LHCN-M2 (cell line): ENCODE measurements at regions not wholly inside any gene's neighbourhood (a gene's known extent, or its start where the extent isn't known, plus 50 kb on each side); places are given as distances from the start of the nearest gene placed in this dataset.

Experiments
- DNase-seq: peaks from one replicate; pipeline ENCODE4 v3.0.0-alpha.2; 2012; ENCODE audit warnings: low read depth

DNA sequence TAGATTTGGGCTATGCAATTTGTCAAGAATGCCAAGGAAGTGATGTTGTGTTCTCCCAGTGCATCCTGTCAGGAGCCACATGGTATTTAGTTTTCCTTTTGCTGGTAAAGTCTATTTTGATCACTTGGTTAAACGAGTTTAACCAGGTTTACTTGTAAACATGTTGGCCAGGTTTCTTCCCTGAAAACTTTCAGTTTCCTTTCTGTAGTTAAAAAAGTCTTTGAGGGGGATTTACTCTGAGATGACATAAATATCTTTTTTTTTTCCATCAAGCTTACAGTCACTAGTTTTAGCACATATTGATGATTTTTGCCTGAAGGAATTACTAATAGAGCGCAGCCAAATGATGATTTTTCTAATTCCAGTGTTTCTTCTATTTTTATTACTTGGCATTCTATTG is 320.5 kb downstream of the PHF14 start:
- no peak for DNase-seq

DNA sequence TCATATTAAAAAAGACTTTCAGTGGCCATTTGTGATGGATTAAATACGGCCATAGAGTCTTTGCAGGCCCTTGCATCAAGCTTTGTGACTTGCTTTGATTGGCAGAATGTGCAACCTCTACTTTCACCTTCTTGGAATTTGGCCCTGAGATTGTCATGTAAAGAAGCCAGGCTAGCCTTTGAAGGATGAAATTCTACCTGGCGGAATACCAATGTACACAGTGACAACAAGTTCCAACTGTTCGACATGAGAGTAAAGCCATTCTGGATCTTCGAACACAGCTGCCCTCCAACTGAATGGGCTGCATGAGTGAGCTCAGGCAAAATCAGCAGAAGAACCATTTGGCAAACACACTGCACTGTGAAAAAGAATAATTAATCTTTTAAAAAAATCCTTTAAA is 321.3 kb downstream of the PHF14 start:
- DNase-seq, result no peak

DNA sequence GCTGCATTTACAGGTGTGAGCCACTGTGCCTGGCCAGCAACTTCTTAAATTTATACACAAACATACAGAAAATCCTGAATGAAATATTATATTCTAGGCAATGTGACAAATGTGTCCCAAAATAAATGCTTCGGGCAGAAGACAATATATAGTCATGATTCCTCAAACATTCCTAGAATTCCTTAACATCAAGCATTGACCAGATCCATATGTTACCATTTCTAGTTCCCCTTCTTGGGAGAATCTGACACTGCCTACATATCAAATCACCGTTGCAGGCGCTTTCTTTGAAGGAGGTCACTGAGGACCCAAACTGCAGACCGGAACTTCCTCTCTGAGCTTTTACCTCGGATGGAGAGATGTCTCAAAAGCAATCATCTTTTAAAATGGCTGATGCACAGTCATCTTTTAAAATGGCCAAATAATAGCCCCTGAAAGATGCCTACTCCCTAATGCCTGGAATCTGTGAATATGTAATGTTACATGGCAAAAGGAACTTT is 323.5 kb downstream of the PHF14 start:
- DNase-seq, result no peak

DNA sequence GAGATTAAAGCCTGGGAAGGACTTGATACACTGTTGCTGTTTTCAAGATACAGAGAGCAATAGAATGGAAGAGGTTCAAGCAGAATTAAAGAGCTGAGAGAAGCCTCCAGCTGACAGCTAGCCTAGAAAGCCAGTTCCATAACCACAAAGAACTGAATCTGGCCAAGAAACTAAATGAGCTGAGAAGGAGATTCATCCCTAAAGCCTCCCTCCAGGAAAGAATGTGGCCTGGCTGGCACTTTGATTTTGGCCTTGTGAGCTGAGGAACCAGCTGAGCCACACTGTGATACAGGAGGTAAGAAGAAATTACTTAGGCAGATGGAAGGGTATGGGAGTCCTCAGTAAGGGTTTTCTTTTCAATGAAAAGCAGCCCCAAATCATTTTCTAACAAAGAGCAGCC is 324.1 kb downstream of the PHF14 start:
- no peak for DNase-seq

DNA sequence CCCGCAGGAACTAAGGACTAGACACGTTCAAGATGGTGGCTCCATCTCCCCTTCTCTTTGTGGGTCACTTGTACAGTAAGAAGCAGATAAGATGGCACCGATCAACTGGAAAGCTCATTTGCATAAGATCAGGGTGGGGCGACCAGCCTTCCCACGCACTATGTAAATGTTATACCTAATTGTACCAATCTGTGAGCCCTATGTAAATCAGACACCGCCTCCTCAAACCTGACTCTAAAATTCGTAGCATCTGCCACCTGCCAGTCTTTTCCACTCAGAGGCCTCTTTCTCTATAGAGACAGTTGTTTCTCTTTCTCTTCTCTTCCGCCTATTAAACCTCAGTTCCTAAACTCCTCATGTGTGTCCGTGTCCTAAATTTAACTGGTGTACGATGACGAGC is 324.5 kb downstream of the PHF14 start:
- DNase-seq, result no peak

DNA sequence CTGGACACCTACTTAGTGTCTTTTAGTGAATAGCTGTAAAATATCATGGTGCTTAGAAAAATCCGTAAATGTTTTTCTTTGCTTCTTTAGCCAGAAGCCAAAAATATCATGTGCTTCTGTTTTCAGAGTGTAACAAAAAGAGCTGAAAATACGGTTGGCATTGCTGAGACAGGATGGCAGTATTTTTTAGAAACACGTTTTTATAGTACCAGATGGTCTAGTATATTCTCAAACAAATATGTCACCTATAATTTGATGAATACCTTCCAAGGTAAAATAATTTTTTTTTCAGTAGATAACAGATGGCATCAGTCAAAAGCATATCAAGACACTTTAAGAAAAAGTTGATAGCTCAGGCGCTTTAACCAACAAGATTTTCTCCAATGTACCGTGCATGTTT is 326.6 kb downstream of the PHF14 start:
- DNase-seq, result no peak

DNA sequence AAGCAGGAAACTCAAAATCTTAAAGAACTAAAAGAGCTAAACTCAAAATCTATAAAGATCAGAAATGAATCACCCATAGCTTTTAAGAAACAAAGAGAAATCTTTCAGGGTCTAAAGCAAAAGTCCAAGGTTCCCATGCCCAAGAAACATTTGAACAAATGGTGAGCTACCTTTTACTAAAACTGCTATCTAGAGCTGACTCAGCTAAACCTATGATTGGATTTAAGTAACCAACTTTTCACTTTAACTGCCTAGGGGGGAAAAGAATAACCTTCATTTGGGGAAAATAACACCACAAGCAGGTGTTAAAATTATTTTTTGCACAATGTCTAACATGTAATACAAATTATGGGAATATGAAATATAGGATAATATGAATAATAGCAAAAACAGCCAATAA is 328.4 kb downstream of the PHF14 start:
- DNase-seq, result no peak

DNA sequence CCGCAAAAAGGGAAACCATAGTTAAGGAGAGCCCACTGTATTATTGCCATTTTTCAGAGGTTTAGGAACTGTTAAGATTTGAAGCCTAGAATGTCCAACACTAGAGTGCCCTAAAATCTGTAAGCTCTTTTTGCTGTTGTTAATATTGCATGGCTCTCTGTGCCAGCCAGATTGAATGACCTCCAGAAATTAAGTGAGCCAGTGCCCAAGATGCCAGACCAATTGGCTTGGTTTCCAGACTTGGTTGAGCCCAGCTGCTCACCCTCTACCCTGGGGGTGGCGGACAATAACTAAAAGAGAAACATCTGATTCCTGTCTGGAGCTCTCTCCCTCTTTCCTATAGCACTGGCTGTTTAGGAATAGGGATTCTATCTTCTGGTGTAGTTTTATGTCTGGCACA is 340.1 kb downstream of the PHF14 start:
- no peak for DNase-seq

DNA sequence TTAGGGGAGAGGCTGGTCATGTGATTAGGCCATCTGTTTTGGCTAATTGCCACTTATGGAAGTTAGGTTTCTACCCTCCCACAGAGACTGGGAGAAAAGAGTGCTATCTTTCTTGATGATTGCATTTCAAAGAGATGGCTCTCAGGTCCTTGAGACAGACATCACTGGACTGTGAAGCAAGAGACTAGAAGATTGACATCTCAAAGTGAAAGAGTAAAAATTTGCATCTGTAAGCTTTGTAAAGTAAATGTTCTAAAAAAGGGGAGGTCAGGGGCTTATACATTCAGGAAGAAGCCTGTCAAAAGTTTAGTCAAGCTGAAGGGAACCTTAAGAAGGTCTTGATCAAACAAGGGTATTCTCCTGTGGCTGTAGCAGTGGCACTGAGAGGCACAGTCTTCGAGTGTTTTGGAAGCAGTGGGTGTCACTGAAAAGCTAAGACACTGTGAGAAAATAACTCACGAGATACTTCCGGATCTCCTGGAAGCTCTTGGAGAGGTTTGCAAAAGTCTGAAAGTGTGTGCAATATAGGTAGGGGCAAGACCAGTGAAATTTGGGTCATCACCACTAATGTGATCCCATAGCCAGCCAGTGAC is 342.1 kb downstream of the PHF14 start:
- DNase-seq, result no peak

DNA sequence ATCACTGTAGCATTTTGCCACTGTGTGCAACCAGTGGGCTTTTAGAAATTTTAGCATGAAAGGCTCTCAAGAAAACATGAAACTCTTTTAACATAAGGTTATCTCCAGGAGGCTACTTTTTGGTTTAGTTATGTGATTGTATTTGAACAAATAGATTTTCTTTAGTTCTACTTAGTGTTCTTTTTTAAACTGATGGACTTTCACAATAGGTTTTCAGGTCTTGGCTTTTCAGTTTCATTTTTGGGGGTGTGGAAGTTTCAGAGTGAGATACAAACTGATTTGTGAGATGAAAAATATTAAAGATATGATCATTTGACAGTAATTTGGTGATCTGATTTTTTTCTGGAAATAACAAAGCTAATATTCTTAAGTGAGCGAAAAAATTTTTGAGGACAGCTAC is 344.1 kb downstream of the PHF14 start:
- no peak for DNase-seq

DNA sequence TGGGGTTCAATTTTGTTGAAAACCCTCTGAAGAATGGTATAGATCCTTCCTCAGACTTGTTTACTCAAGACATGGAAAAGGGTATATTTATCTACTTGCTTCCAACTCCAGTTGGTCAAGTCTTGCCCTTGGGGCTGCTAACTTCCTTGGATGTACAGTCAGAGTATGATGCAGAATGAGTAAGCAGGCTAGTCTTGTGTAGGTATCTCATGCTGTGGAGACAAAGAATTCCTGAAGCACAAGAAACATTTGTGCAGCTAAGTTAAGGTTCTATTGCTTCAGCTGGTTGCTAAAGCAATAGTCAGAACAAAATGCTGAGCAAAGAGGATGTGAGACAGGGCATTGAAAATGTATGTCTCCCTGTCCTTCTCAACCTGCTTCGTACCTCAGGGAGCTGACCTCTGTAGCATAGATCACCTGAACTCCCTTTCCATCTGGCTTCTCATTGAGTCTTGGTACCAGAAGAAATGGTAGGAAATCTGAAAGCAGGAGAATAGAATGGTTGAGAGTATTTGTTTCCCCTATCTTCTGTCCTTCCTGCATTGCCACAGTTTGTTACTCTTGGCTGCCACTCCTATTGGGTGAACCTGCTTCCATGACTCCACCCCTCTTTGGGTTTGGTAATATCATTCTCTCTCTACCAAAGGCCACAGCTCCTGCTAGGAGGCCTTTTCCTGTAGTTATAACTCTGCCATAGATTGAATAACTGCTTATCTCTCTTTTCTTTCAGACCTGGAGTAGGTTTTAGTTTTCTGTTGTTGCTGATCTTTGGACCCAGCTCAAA is 346.0 kb downstream of the PHF14 start:
- no peak for DNase-seq
